OCI-M2 (cell line): ENCODE measurements at regions not wholly inside any gene's neighbourhood (a gene's known extent, or its start where the extent isn't known, plus 50 kb on each side); places are given as distances from the start of the nearest gene placed in this dataset.
"Not testable (repeated sequence)": the region's sequence is repeated elsewhere in the genome, so short reads cannot be mapped to it uniquely, and the experiment has no call there.

Experiments
- DNase-seq: peaks from one replicate; lab custom pipeline; 2025; ENCODE audit not compliant: unreplicated experiment; lab: John Stamatoyannopoulos, UW

- no peak for DNase-seq
These were observed 490.0 kb upstream of the TBL1XR1 start for GRCh38 chr3:177687291-177687690.

GRCh38 chr3:177688152-177688551 lies 490.9 kb upstream of the TBL1XR1 start:
- no peak for DNase-seq

GRCh38 chr3:177689077-177689476 lies 491.8 kb upstream of the TBL1XR1 start:
- DNase-seq, result no peak

GRCh38 chr3:177689869-177690268 lies 492.6 kb upstream of the TBL1XR1 start:
- DNase-seq, result no peak

GRCh38 chr3:177690306-177690705 lies 493.0 kb upstream of the TBL1XR1 start:
- no peak for DNase-seq

- DNase-seq, result no peak
These were observed 495.2 kb upstream of the TBL1XR1 start for GRCh38 chr3:177692304-177692975.

- no peak for DNase-seq
These were observed 496.5 kb upstream of the TBL1XR1 start for GRCh38 chr3:177693616-177694264.

- no peak for DNase-seq
These were observed 497.0 kb upstream of the TBL1XR1 start for GRCh38 chr3:177694316-177694715.

- DNase-seq, result no peak
These were observed 497.7 kb upstream of the TBL1XR1 start for GRCh38 chr3:177694951-177695350.

- no peak for DNase-seq
These were observed 502.8 kb upstream of the TBL1XR1 start for GRCh38 chr3:177700117-177700516.

- no peak for DNase-seq
These were observed 506.5 kb upstream of the TBL1XR1 start for GRCh38 chr3:177703788-177704187.

GRCh38 chr3:177705976-177706823 lies 508.9 kb upstream of the TBL1XR1 start:
- no peak for DNase-seq

- not testable (repeated sequence) for DNase-seq
These were observed 512.2 kb upstream of the TBL1XR1 start for GRCh38 chr3:177709470-177709869.

GRCh38 chr3:177710506-177710905 lies 513.2 kb upstream of the TBL1XR1 start:
- no peak for DNase-seq

- DNase-seq, result no peak
These were observed 514.4 kb upstream of the TBL1XR1 start for GRCh38 chr3:177711637-177712036.

GRCh38 chr3:177713928-177714900 lies 516.9 kb upstream of the TBL1XR1 start:
- DNase-seq, result no peak

GRCh38 chr3:177714945-177715344 lies 517.7 kb upstream of the TBL1XR1 start:
- DNase-seq, result no peak

- DNase-seq, result no peak
These were observed 518.7 kb upstream of the TBL1XR1 start for GRCh38 chr3:177715980-177716379.

GRCh38 chr3:177720927-177721326 lies 523.6 kb upstream of the TBL1XR1 start:
- DNase-seq, result not testable (repeated sequence)

GRCh38 chr3:177721864-177722785 lies 524.8 kb upstream of the TBL1XR1 start:
- no peak for DNase-seq
